HepG2 (cell line): ENCODE measurements at regions not wholly inside any gene's neighbourhood (a gene's known extent, or its start where the extent isn't known, plus 50 kb on each side); places are given as distances from the start of the nearest gene placed in this dataset.

Experiments
- ATF6 ChIP-seq: sonication (generic); formaldehyde crosslinking; conservative IDR thresholded peaks from 2 replicates; pipeline ENCODE4 v1.4.0; 2020; ENCODE audit warnings: missing genetic modification reagents
- MYPOP ChIP-seq: sonication (generic); formaldehyde crosslinking; IDR thresholded peaks from 2 replicates; pipeline ENCODE4 v1.8.1; 2023; ENCODE audit warnings: mild to moderate bottlenecking, moderate library complexity, missing genetic modification reagents
- PRDM10 ChIP-seq: sonication (generic); formaldehyde crosslinking; IDR thresholded peaks from 2 replicates; pipeline ENCODE4 v1.4.0; 2020; ENCODE audit warnings: low read depth, missing genetic modification reagents
- RELA ChIP-seq: sonication (generic); formaldehyde crosslinking; IDR thresholded peaks from 2 replicates; pipeline ENCODE4 v1.4.0; 2020; ENCODE audit warnings: missing genetic modification reagents
- SAFB2 ChIP-seq: sonication (generic); formaldehyde crosslinking; IDR thresholded peaks from 2 replicates; pipeline ENCODE4 v1.5.1; 2020; ENCODE audit warnings: missing genetic modification reagents, low read depth, mild to moderate bottlenecking, borderline replicate concordance
- ZFP90 ChIP-seq: sonication (generic); formaldehyde crosslinking; IDR thresholded peaks from 2 replicates; pipeline ENCODE4 v1.8.0; 2022; ENCODE audit warnings: missing genetic modification reagents, mild to moderate bottlenecking, inconsistent platforms, borderline replicate concordance
- ZNF343 ChIP-seq: sonication (generic); formaldehyde crosslinking; IDR thresholded peaks from 2 replicates; pipeline ENCODE4 v1.4.0; 2020; ENCODE audit warnings: mild to moderate bottlenecking, missing genetic modification reagents
- ZNF709 ChIP-seq: sonication (generic); formaldehyde crosslinking; IDR thresholded peaks from 2 replicates; pipeline ENCODE4 v1.5.0; 2020; ENCODE audit warnings: mild to moderate bottlenecking, missing genetic modification reagents
- ZNF747 ChIP-seq: sonication (generic); formaldehyde crosslinking; IDR thresholded peaks from 2 replicates; pipeline ENCODE4 v1.8.1; 2023; ENCODE audit warnings: missing genetic modification reagents, mild to moderate bottlenecking, borderline replicate concordance
- ZSCAN20 ChIP-seq: sonication (generic); formaldehyde crosslinking; IDR thresholded peaks from 2 replicates; pipeline ENCODE4 v1.4.0; 2020; ENCODE audit warnings: missing genetic modification reagents, mild to moderate bottlenecking, borderline replicate concordance

GRCh38 chrX:42694260-42694815 lies 83.6 kb downstream of the PPP1R2C start (continued):
- no peak for TF ChIP-seq ATF6
- no peak for TF ChIP-seq SAFB2 (CRISPR knock-in tag)
- TF ChIP-seq ZNF343 (CRISPR knock-in tag) = no peak
- no peak for TF ChIP-seq RELA
- no peak for TF ChIP-seq ZSCAN20 (CRISPR knock-in tag)
- no peak for TF ChIP-seq ZNF709
- no peak for TF ChIP-seq PRDM10 (CRISPR knock-in tag)
- TF ChIP-seq ZFP90 (CRISPR knock-in tag) = no peak
- no peak for TF ChIP-seq MYPOP (CRISPR knock-in tag)
- TF ChIP-seq ZNF747 (CRISPR knock-in tag) = no peak
